ENCODE measurements at regions not wholly inside any gene's neighbourhood (a gene's known extent, or its start where the extent isn't known, plus 50 kb on each side); places are given as distances from the start of the nearest gene placed in this dataset.
A peak's percentile ranks its signal among the peaks of the same experiment; 100 is the strongest.

DNA sequence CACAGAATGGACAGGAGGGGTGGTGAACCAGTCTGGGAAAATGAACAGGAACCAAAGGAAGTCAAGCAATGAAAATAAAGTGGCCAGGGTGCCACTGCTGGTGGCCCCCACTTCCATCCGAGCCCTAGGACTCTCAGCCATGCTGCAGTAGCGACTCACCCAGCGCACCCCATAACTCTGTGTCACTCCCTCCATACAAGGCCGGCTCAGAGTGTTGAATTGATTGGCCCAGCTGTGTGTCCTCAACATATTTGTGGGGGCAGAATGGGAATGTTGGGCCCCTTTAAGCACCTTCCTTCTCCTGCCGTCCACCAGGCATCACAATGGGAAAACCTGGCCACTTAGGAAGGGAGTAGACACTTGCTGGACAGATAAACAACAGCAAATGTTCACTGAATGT is 169.0 kb upstream of the SDK2 start:
- no peaks in the 10 kb centered on the region for H3K9me3 ChIP-seq (ENCODE audit: insufficient read depth, low read depth, low read length)

DNA sequence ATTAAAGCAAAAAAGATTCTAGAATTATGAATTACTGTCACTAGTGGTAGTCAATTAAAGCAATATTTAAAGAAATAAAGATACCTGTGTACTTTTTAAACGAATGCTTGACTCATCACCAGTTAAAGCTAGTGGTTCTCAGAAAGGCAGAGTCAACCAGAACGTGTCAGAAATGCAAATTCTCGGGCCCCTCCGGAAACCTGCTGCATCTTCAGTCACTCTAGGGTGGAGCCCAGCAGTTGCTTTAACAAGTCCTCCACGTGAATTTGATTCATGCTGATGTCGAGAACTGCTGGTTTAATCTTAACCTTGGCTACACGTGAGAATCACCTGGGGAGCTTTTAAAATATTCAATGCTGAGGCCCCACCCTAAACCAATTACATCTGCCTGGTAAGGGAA is 169.8 kb upstream of the SDK2 start:
- 19% methylated on average over 7 of the region's 7 CpGs for WGBS
- peaks cover 7% of the 10 kb centered on the region for H3K9me3 ChIP-seq (ENCODE audit: insufficient read depth, low read depth, low read length)
- H3K4me3 ChIP-seq (ENCODE audit: low read length): no peak overlapping the region
- H3K36me3 ChIP-seq (ENCODE audit: insufficient read depth, low read length): no peaks in the 10 kb centered on the region
- no peak overlapping the region for H3K9ac ChIP-seq (ENCODE audit: low read depth, low read length)
- peaks cover 15% of the 10 kb centered on the region for H3K4me1 ChIP-seq (ENCODE audit: insufficient read depth, low read length)
- H3K27ac ChIP-seq (ENCODE audit: low read depth, low read length): no peak overlapping the region
- H3K27me3 ChIP-seq (ENCODE audit: insufficient read depth, low read length): 0 out of 2 replicates have a peak, but pooled peaks cover 2% of the 10 kb centered on the region

More for the DNA sequence above, 169.0 kb upstream of the SDK2 start:
- no peak overlapping the region for H3K9ac ChIP-seq (ENCODE audit: low read depth, low read length)
- H3K27me3 ChIP-seq (ENCODE audit: insufficient read depth, low read length): 0 out of 2 replicates have a peak, but pooled peaks cover 2% of the 10 kb centered on the region
- H3K27ac ChIP-seq (ENCODE audit: low read depth, low read length): no peak overlapping the region
- H3K4me3 ChIP-seq (ENCODE audit: low read length): no peak overlapping the region
- no peaks in the 10 kb centered on the region for H3K36me3 ChIP-seq (ENCODE audit: insufficient read depth, low read length)
- peaks cover 15% of the 10 kb centered on the region for H3K4me1 ChIP-seq (ENCODE audit: insufficient read depth, low read length)
- 93% methylated on average over 5 of the region's 5 CpGs for WGBS

DNA sequence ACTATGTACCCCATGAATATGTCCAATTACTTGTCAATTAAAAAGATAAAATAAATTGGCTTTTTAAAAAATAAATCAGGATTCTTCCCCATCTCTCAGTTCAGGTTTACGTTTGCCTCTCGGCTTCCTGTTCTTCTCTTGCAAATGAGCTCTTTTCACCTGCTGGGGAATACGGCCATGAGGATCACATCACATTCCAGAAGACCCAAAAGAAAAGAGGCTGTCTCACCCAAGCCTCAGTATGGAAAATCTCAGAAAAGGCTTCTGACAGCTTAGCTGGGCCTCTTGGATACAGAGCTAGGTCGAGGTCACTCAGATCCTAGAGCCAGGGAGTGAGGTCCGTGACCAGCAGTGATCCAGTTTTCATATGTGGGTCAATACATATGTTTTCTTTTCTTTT is 171.2 kb upstream of the SDK2 start:
- Histone ChIP-seq H3K27me3 (ENCODE audit: insufficient read depth, low read length) (0 out of 2 replicates have a peak, but pooled peaks cover 2% of the 10 kb centered on the region), H3K36me3 (ENCODE audit: insufficient read depth, low read length) (no peaks in the 10 kb centered on the region), H3K9me3 (ENCODE audit: insufficient read depth, low read depth, low read length) (peaks cover 13% of the 10 kb centered on the region), H3K4me3 (ENCODE audit: low read length) (no peak overlapping the region), H3K27ac (ENCODE audit: low read depth, low read length) (no peak overlapping the region; the same call in 1 of the 2 replicates), H3K4me1 (ENCODE audit: insufficient read depth, low read length) (peaks cover 15% of the 10 kb centered on the region), H3K9ac (ENCODE audit: low read depth, low read length) (no peak overlapping the region)
- WGBS: 20% methylated on average over 5 of the region's 5 CpGs

DNA sequence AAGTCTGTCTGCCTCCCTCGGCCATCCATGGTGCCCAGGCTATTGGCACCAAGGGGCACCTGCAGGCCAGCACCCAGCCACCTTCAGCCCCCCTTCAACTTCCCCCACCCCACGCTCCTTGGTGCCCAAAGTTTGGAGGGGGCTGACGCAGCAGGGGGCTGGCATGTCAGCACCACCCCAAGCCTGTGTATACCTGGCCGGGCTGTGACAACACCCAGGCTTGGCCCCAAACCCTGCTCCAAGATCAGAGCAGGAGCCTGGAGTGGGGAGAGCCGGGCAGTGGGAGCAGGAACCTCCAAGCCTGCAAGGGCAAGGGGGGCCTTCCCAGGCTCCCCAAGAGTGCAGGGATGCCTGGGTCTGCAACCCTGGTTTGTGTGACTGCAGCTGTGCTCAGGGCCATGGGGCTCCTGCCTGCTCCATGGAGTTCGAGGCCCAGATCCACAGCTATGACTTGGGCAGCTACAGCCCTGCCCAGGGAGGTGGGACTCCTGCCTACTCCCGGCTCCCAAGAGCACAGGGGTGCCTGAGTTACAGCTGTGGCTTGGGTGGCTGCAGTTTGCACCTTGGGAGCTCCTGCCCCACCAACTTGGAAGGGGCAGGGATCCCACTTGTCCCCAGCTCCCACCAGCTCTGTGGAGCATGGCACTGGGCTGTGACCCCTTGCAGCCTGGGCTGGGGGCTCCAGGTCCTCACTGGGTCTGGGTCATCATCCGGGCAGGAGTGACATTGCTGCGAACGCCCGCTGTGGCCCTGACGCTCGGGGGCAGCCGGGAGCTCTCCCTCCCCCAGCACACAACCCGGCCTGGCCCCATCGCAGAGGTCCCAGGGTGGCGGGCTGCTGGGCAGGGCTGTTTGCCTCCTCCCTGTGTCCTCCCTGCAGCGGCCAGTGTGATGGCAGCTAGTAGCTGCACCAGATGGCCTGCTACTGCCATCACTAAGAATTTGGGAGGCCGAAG is 175.5 kb upstream of the SDK2 start:
- WGBS: 92% methylated on average over 19 of the region's 19 CpGs
- H3K4me3 ChIP-seq (ENCODE audit: low read length): no peak overlapping the region
- no peak overlapping the region for H3K27ac ChIP-seq (ENCODE audit: low read depth, low read length)
- no peak overlapping the region for H3K9ac ChIP-seq (ENCODE audit: low read depth, low read length)
- peaks cover 26% of the 10 kb centered on the region for H3K4me1 ChIP-seq (ENCODE audit: insufficient read depth, low read length)
- peaks cover 23% of the 10 kb centered on the region for H3K27me3 ChIP-seq (ENCODE audit: insufficient read depth, low read length)
- H3K36me3 ChIP-seq (ENCODE audit: insufficient read depth, low read length): no peaks in the 10 kb centered on the region
- H3K9me3 ChIP-seq (ENCODE audit: insufficient read depth, low read depth, low read length): peaks cover 13% of the 10 kb centered on the region

DNA sequence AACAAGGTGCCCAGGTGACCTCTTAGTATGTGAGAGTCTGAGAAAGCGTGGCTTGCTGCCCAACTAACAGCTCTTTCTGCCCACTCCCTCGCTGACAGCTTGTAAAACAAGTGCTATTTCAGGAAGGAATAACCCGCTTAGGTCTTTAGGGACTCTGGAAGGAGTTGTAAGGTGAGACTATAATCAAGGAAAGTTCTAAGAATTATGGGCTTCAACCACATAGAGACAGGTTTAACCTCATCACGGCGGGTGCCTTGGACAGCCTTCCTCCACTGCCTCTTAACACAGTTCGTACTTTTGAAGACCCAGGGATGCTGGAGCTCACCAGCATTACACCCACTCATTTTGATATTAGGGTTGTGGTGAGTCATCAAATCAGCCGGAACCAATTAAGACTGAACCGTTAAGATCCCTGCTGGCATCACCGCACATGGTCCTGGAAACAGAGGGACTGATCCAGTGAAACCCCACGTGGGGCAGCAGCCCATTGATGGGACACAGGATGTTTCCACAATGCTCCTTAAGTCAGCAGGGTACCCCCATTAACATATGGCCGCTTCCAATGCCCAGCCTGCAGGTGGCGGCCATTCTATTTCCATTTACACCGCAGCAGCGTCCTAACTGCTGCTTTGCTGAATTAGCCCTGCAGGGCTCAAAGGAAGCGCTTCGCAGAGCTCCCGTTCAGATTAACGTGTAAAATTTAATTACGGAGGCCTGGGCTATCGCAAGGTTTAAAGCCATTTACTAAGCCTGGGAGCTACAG is 176.6 kb upstream of the SDK2 start:
- Histone ChIP-seq H3K4me3 (ENCODE audit: low read length) (no peak overlapping the region), H3K9ac (ENCODE audit: low read depth, low read length) (peak overlapping the region; percentile 40; the same call in 1 of the 2 replicates), H3K4me1 (ENCODE audit: insufficient read depth, low read length) (peaks cover 18% of the 10 kb centered on the region), H3K9me3 (ENCODE audit: insufficient read depth, low read depth, low read length) (peaks cover 13% of the 10 kb centered on the region), H3K36me3 (ENCODE audit: insufficient read depth, low read length) (no peaks in the 10 kb centered on the region), H3K27me3 (ENCODE audit: insufficient read depth, low read length) (peaks cover 23% of the 10 kb centered on the region), H3K27ac (ENCODE audit: low read depth, low read length) (peak overlapping the region; percentile 47; the same call in 1 of the 2 replicates)
- WGBS: 25% methylated on average over 20 of the region's 20 CpGs

DNA sequence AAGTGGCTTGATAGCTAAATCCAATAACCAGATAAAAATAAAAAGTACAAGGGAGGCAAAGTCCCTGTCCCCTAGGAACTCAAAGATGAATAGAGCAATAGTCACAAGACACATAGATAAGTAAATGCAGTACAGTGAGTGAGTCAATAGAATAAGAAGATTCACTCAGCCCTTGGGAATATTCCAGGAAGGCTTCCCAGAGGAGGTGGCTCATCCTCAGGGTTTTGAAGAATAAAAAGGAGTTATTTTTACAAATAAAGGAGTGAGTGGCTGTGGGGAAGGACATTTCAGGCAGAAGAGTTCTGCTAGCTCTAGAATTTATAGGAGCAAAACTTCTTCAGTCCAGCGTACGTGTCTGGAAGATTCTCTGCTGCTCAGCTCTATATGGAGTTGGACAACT is 177.4 kb upstream of the SDK2 start:
- Histone ChIP-seq H3K4me3 (ENCODE audit: low read length) (no peak overlapping the region), H3K27ac (ENCODE audit: low read depth, low read length) (no peak overlapping the region)
- 90% methylated on average over 2 of the region's 2 CpGs for WGBS

DNA sequence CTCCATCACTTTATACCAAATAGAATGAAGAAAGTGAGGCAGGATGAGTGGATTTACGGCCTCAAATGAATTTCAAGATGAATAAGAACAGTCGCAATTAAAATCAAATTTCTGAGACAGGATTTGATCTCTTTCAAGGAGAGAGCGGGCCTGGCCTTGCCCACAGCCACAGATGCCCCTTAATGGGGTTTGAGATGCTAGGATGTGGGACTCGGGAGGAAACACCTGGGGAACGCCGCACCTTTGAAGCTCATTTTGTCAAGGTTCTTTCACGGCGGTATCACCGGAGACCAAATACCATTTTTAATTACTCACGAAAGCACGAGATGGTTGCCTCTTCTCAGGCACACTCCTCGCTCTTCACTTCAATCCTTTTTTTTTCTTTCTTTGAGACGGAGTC is 178.1 kb upstream of the SDK2 start:
- H3K27me3 ChIP-seq (ENCODE audit: insufficient read depth, low read length): peaks cover 27% of the 10 kb centered on the region
- WGBS: 95% methylated on average over 13 of the region's 13 CpGs

More for the DNA sequence above, 177.4 kb upstream of the SDK2 start:
- Histone ChIP-seq H3K9me3 (ENCODE audit: insufficient read depth, low read depth, low read length) (peaks cover 13% of the 10 kb centered on the region), H3K36me3 (ENCODE audit: insufficient read depth, low read length) (no peaks in the 10 kb centered on the region), H3K9ac (ENCODE audit: low read depth, low read length) (no peak overlapping the region), H3K4me1 (ENCODE audit: insufficient read depth, low read length) (peaks cover 18% of the 10 kb centered on the region), H3K27me3 (ENCODE audit: insufficient read depth, low read length) (peaks cover 24% of the 10 kb centered on the region)

DNA sequence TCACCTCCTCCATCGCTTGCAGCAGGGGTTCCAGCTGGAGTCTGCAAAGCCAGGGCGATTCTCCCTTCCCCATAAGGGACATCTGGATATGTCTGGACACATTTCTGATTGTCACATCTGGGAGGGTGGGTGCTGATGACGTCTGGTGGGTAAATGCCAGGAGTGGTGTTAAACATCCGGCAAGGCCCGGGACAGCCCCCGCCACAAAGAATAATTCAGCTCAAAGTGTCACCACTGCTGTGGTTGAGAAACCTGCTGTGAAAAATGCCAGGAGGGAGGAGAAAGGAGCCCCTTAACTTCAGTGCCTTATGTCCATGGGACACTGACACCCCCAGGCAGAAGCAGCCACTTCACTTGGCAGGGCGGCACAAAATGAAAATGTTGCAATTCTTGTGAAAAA is 179.4 kb upstream of the SDK2 start:
- Histone ChIP-seq H3K27me3 (ENCODE audit: insufficient read depth, low read length) (peaks cover 30% of the 10 kb centered on the region), H3K9ac (ENCODE audit: low read depth, low read length) (no peak overlapping the region), H3K27ac (ENCODE audit: low read depth, low read length) (no peak overlapping the region), H3K4me3 (ENCODE audit: low read length) (no peak overlapping the region), H3K9me3 (ENCODE audit: insufficient read depth, low read depth, low read length) (peaks cover 10% of the 10 kb centered on the region), H3K36me3 (ENCODE audit: insufficient read depth, low read length) (no peaks in the 10 kb centered on the region), H3K4me1 (ENCODE audit: insufficient read depth, low read length) (peaks cover 37% of the 10 kb centered on the region)
- 86% methylated on average over 7 of the region's 7 CpGs for WGBS

More for the DNA sequence above, 178.1 kb upstream of the SDK2 start:
- no peak overlapping the region for H3K27ac ChIP-seq (ENCODE audit: low read depth, low read length)
- no peak overlapping the region for H3K9ac ChIP-seq (ENCODE audit: low read depth, low read length)
- no peaks in the 10 kb centered on the region for H3K36me3 ChIP-seq (ENCODE audit: insufficient read depth, low read length)
- H3K4me3 ChIP-seq (ENCODE audit: low read length): no peak overlapping the region
- peaks cover 25% of the 10 kb centered on the region for H3K4me1 ChIP-seq (ENCODE audit: insufficient read depth, low read length)
- H3K9me3 ChIP-seq (ENCODE audit: insufficient read depth, low read depth, low read length): peaks cover 13% of the 10 kb centered on the region

DNA sequence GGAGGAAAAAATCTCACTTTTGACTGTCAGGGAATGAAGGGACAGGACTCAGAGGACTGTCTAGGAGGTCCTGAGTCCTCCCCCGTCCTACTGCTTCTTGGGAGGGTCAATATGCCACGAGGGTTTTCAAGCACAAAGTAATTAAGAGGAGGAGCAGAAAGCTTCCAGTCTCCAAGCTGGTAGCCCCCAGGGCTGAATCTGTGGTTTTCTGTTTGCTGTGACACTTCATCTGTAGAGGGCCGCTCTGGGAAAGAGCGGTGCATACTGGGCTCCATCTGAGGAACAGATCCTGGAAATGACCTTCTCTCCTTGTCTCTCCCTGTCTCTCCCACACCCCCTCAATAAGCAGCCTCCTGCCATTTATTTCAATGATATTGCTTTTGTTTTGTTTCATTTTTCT is 180.1 kb upstream of the SDK2 start:
- peaks cover 39% of the 10 kb centered on the region for H3K4me1 ChIP-seq (ENCODE audit: insufficient read depth, low read length)
- 67% methylated on average over 4 of the region's 4 CpGs for WGBS
- H3K4me3 ChIP-seq (ENCODE audit: low read length): no peak overlapping the region
- no peak overlapping the region for H3K9ac ChIP-seq (ENCODE audit: low read depth, low read length)
- H3K36me3 ChIP-seq (ENCODE audit: insufficient read depth, low read length): no peaks in the 10 kb centered on the region
- peaks cover 4% of the 10 kb centered on the region; the same call in 1 of the 2 replicates for H3K9me3 ChIP-seq (ENCODE audit: insufficient read depth, low read depth, low read length)
- H3K27ac ChIP-seq (ENCODE audit: low read depth, low read length): no peak overlapping the region
- peaks cover 30% of the 10 kb centered on the region for H3K27me3 ChIP-seq (ENCODE audit: insufficient read depth, low read length)

DNA sequence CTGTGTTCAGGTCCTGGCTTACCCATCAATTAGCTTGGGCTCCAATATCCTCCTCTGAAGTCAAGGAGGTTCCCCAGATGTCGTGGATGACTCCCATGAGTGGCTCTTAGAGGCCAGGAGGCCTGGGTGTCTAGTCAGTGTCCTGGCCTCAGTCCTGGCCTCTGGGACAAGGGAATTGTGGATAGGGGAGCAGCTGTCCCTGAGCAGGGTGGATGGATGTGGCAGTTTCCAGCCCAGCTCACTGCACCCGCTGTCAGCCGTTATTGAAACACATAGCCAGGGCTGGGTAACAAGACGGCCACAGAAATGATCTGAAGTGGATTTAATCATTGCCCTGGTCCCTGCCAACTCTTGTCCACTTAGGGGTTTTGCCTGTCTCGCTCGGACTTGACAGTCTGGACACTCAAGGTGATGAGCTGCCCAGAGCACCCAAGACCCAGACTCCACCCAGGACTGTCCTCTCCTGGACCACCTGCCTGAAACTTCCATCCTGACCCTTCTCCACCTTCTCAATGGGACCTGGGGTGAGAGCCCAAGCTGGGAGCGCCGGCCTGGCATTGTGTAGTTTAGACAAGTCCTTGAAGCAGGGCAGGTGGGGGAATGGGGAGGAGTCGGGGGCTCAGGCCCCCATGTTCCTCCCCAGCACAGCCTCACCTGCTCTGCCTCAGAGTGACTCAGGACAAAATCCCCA is 182.1 kb upstream of the SDK2 start:
- Histone ChIP-seq H3K4me3 (ENCODE audit: low read length) (no peak overlapping the region), H3K27ac (ENCODE audit: low read depth, low read length) (no peak overlapping the region)
- 92% methylated on average over 7 of the region's 9 CpGs for WGBS

More for the DNA sequence above, 182.1 kb upstream of the SDK2 start:
- H3K9ac ChIP-seq (ENCODE audit: low read depth, low read length): no peak overlapping the region
- no peaks in the 10 kb centered on the region for H3K36me3 ChIP-seq (ENCODE audit: insufficient read depth, low read length)
- peaks cover 30% of the 10 kb centered on the region for H3K27me3 ChIP-seq (ENCODE audit: insufficient read depth, low read length)
- no peaks in the 10 kb centered on the region for H3K9me3 ChIP-seq (ENCODE audit: insufficient read depth, low read depth, low read length)
- H3K4me1 ChIP-seq (ENCODE audit: insufficient read depth, low read length): peaks cover 31% of the 10 kb centered on the region

All from HUES64 (cell line).